IMR-90 (cell line): ENCODE measurements at regions not wholly inside any gene's neighbourhood (a gene's known extent, or its start where the extent isn't known, plus 50 kb on each side); places are given as distances from the start of the nearest gene placed in this dataset.

ENCODE experiments used
- ATAC-seq: fragments of 200-7000 bp; cut with Tn5 transposase; 2 replicates; pipeline ENCODE4 v1.9.1; 2020; ENCODE audit warnings: low read depth, mild to moderate bottlenecking, moderate library complexity
- BruUV-seq: library from RNA; stranded (reverse); fragments of 400-500 nt; replicated peaks from 2 replicates; lab custom pipeline; 2021; lab: Mats Ljungman, UMichigan
- CTCF ChIA-PET: fragments of 300-600 bp; formaldehyde crosslinking; extraction: SDS; loops from one replicate; lab custom pipeline; 2021; ENCODE audit warnings: antibody characterized with exemption; lab: Yijun Ruan, JAX
- POLR2A ChIA-PET: fragments of 300-600 bp; sonication (Branson Sonifier 250); formaldehyde crosslinking; loops from one replicate; lab custom pipeline; 2022; ENCODE audit warnings: antibody characterized with exemption; ENCODE audit not compliant: unreplicated experiment; lab: Charles Lee
- DNase-seq: peaks from one replicate; pipeline ENCODE4 v3.0.0; 2013
- H2AFZ ChIP-seq: replicated peaks from 2 replicates; pipeline ENCODE3; 2013; ENCODE audit warnings: low read length, mild to moderate bottlenecking; ENCODE audit not compliant: poor library complexity
- H2AK5ac ChIP-seq: 2 replicates; pipeline ENCODE4 v1.6.1; 2013; ENCODE audit warnings: low read depth, low read length, inconsistent platforms
- H2AK9ac ChIP-seq: replicated peaks from 2 replicates; pipeline ENCODE3; 2013; ENCODE audit warnings: mild to moderate bottlenecking, low read depth, low read length, moderate library complexity; ENCODE audit not compliant: poor library complexity
- H2BK120ac ChIP-seq: 2 replicates; pipeline ENCODE4 v1.6.1; 2013; ENCODE audit warnings: low read depth, low read length, inconsistent platforms
- H2BK15ac ChIP-seq: 3 replicates; pipeline ENCODE4 v1.6.1; 2013; ENCODE audit warnings: low read depth, low read length, inconsistent platforms
- H2BK20ac ChIP-seq: 2 replicates; pipeline ENCODE4 v1.6.1; 2013; ENCODE audit warnings: low read depth, mild to moderate bottlenecking, inconsistent platforms, low read length, moderate library complexity
- H2BK5ac ChIP-seq: 2 replicates; pipeline ENCODE4 v1.6.1; 2013; ENCODE audit warnings: mild to moderate bottlenecking, low read depth, low read length, inconsistent platforms; ENCODE audit not compliant: poor library complexity, severe bottlenecking
- H3K14ac ChIP-seq: replicated peaks from 2 replicates; pipeline ENCODE4 v1.6.1; 2013; ENCODE audit warnings: low read depth, low read length, inconsistent platforms
- H3K18ac ChIP-seq: 2 replicates; pipeline ENCODE4 v1.6.1; 2013; ENCODE audit warnings: low read depth, low read length, control low read depth
- H3K23ac ChIP-seq: 2 replicates; pipeline ENCODE4 v1.6.1; 2013; ENCODE audit warnings: low read depth, low read length, inconsistent platforms
- H3K27ac ChIP-seq: 2 replicates; pipeline ENCODE4 v1.5.1; 2013; ENCODE audit warnings: mild to moderate bottlenecking, control low read depth, low read length; ENCODE audit not compliant: insufficient read depth
- H3K27me3 ChIP-seq: 2 replicates; pipeline ENCODE4 v1.6.1; 2013; ENCODE audit warnings: low read length; ENCODE audit not compliant: control insufficient read depth, insufficient read depth
- H3K36me3 ChIP-seq: 2 replicates; pipeline ENCODE4 v1.6.1; 2013; ENCODE audit warnings: low read length, mixed read lengths; ENCODE audit not compliant: control insufficient read depth, insufficient read depth
- H3K4ac ChIP-seq: 2 replicates; pipeline ENCODE4 v1.6.1; 2013; ENCODE audit warnings: low read depth, low read length, inconsistent platforms
- H3K4me1 ChIP-seq: 2 replicates; pipeline ENCODE4 v1.6.1; 2013; ENCODE audit warnings: low read length, mixed read lengths; ENCODE audit not compliant: control insufficient read depth, insufficient read depth
- H3K4me2 ChIP-seq: 2 replicates; pipeline ENCODE4 v1.6.1; 2013; ENCODE audit warnings: low read depth, mild to moderate bottlenecking, control low read depth, low read length, moderate library complexity
- H3K4me3 ChIP-seq: 2 replicates; pipeline ENCODE4 v1.5.1; 2013; ENCODE audit warnings: low read depth, mild to moderate bottlenecking, control low read depth, low read length, moderate library complexity; ENCODE audit not compliant: insufficient read depth
- H3K56ac ChIP-seq: 2 replicates; pipeline ENCODE4 v1.6.1; 2013; ENCODE audit warnings: low read length, inconsistent platforms; ENCODE audit not compliant: insufficient read depth; ENCODE audit errors: extremely low read depth
- H3K79me1 ChIP-seq, 2 experiments: 2 replicates each; pipeline ENCODE4 v1.6.1; 2013; ENCODE audit warnings: low read length in 2 of 2, inconsistent platforms in 1 of 2, low read depth in 1 of 2
- H3K9ac ChIP-seq: 2 replicates; pipeline ENCODE4 v1.6.1; 2013; ENCODE audit warnings: low read depth, low read length, control low read depth
- H3K9me1 ChIP-seq: 2 replicates; pipeline ENCODE4 v1.6.1; 2013; ENCODE audit warnings: low read length, inconsistent platforms; ENCODE audit not compliant: insufficient read depth
- H3K9me3 ChIP-seq: 2 replicates; pipeline ENCODE4 v1.6.1; 2013; ENCODE audit warnings: low read length; ENCODE audit not compliant: control insufficient read depth, insufficient read depth
- H4K20me1 ChIP-seq: 2 replicates; pipeline ENCODE4 v1.6.1; 2013; ENCODE audit warnings: low read length, inconsistent platforms; ENCODE audit not compliant: insufficient read depth
- H4K5ac ChIP-seq: 2 replicates; pipeline ENCODE4 v1.6.1; 2013; ENCODE audit warnings: mild to moderate bottlenecking, low read depth, low read length, control low read depth
- H4K8ac ChIP-seq, 2 experiments: 2 replicates each; pipeline ENCODE4 v1.6.1; 2013; ENCODE audit warnings: low read depth in 2 of 2, low read length in 2 of 2, control low read depth in 1 of 2, inconsistent platforms in 1 of 2
- H4K91ac ChIP-seq: 2 replicates; pipeline ENCODE4 v1.6.1; 2013; ENCODE audit warnings: low read depth, low read length, inconsistent platforms; ENCODE audit not compliant: insufficient read depth
- CTCF ChIP-seq: conservative IDR thresholded peaks from 2 replicates; pipeline ENCODE4 v1.5.1; 2012; ENCODE audit warnings: mild to moderate bottlenecking, low read depth, low read length, improper control_type of control experiment
- MAZ ChIP-seq: IDR thresholded peaks from 2 replicates; pipeline ENCODE4 v1.6.1; 2012; ENCODE audit warnings: low read depth, mild to moderate bottlenecking, low read length, improper control_type of control experiment, moderate library complexity, borderline replicate concordance
- MXI1 ChIP-seq: IDR thresholded peaks from 2 replicates; pipeline ENCODE4 v1.6.1; 2012; ENCODE audit warnings: low read depth, mild to moderate bottlenecking, low read length, moderate library complexity, borderline replicate concordance
- RCOR1 ChIP-seq: IDR thresholded peaks from 2 replicates; pipeline ENCODE4 v1.6.1; 2012; ENCODE audit warnings: mild to moderate bottlenecking, low read length, improper control_type of control experiment; ENCODE audit not compliant: insufficient replicate concordance
- SMC3 ChIP-seq: fragments of 150-350 bp; IDR thresholded peaks from 2 replicates; pipeline ENCODE4 v1.6.1; 2016; ENCODE audit warnings: low read depth, mild to moderate bottlenecking, antibody characterized with exemption, low read length, moderate library complexity
- USF2 ChIP-seq: fragments of 150-350 bp; IDR thresholded peaks from 2 replicates; pipeline ENCODE4 v1.6.1; 2017; ENCODE audit warnings: mild to moderate bottlenecking, antibody characterized with exemption, low read length, low read depth
- WGBS, 2 experiments: methylation state at CpG; one replicate each; pipeline versions ENCODE4 v1.1.5 to v1.1.7; 2013; ENCODE audit warnings: missing lambda C conversion rate in 2 of 2; ENCODE audit not compliant: insufficient read length in 1 of 2; ENCODE audit errors: extremely low coverage in 2 of 2; 5-methylcytosine and 5-hydroxymethylcytosine counted together
- dilution Hi-C: fragments of 300-500 bp; cut with HindIII; formaldehyde crosslinking; loops from one replicate; pipeline ENCODE4 v1.14.3; 2018; ENCODE audit warnings: low sequenced_read_pairs; ENCODE audit not compliant: unreplicated experiment
- in situ Hi-C: fragments of 300-500 bp; cut with MboI; formaldehyde crosslinking; loops from 3 replicates; pipeline ENCODE4 v1.14.3; 2019; ENCODE audit warnings: low sequenced_read_pairs, inconsistent platforms, mixed read lengths
- intact Hi-C: fragments of 100-400 bp; cut with micrococcal nuclease; formaldehyde crosslinking; loops from 2 replicates; pipeline ENCODE4 v1.10.0; 2022

GRCh38 chr6:154937306-154938220 lies 57.6 kb upstream of the TIAM2 start:
- no peak overlapping the region for H3K4me3 ChIP-seq
- BruUV-seq: no TSS peak
- CTCF ChIA-PET: interaction anchor here (0.6 to 1.4 kb wide), 3 partner anchors 10 to 240 kb away, joined by 3 read pairs; no protein-coding TSS in a partner anchor
- H3K56ac ChIP-seq: peak overlapping the region; percentile 36; the same call in 1 of the 2 replicates
- TF ChIP-seq USF2 (peak; percentile 47; the same call in 1 of the 2 replicates), MAZ (no peak), RCOR1 (no peak), MXI1 (0 out of 2 replicates have a peak, but pooled peaks have one; percentile 49), SMC3 (no peak), CTCF (0 out of 2 replicates have a peak, but pooled peaks have one; percentile 1)
- H2AK5ac ChIP-seq: peak overlapping the region; percentile 89; the same call in 1 of the 2 replicates
- POLR2A ChIA-PET: no interaction called here
- peaks cover 8% of the 10 kb centered on the region for H3K9me1 ChIP-seq
- H2BK120ac ChIP-seq: peak overlapping the region; percentile 90
- ATAC-seq (peak; percentile 93), DNase-seq (peak; percentile 77)
- H2AK9ac ChIP-seq: peak overlapping the region; percentile 70
- H3K18ac ChIP-seq: peak overlapping the region; percentile 25
- peak overlapping the region; percentile 81 for H4K91ac ChIP-seq
- in situ Hi-C loops (no loop called here), intact Hi-C loops (loop anchor here (1.0 kb wide), 1 partner anchor 24 kb away; no protein-coding TSS in a partner anchor), dilution Hi-C loops (no loop called here)
- H3K14ac ChIP-seq: peak overlapping the region; percentile 84
- H3K27me3 ChIP-seq: no peaks in the 10 kb centered on the region
- H3K4me2 ChIP-seq: peak overlapping the region; percentile 23
- peak overlapping the region; percentile 88 for H3K4ac ChIP-seq
- H3K27ac ChIP-seq: peak overlapping the region; percentile 86; the same call in 1 of the 2 replicates
- no peaks in the 10 kb centered on the region for H4K20me1 ChIP-seq
- H2AFZ ChIP-seq: peak overlapping the region; percentile 85
- H2BK5ac ChIP-seq: peak overlapping the region; percentile 48
- peak overlapping the region; percentile 2; the same call in 1 of the 2 replicates for H4K5ac ChIP-seq
- WGBS, 2 experiments: 80% methylated on average over 4 of the region's 17 CpGs; no CpG with 5 or more reads in 1 of the 2 experiments
- H3K9me3 ChIP-seq: no peaks in the 10 kb centered on the region
- H3K23ac ChIP-seq: peak overlapping the region; percentile 77
- peak overlapping the region in 1 of 2 experiments; percentile 86; a peak in 2 of 4 replicates for H4K8ac ChIP-seq
- no peak overlapping the region; the same call in 2 of the 3 replicates for H2BK15ac ChIP-seq
- no peaks in the 10 kb centered on the region for H3K36me3 ChIP-seq
- peaks cover 18% of the 10 kb centered on the region for H3K4me1 ChIP-seq
- 0 out of 2 replicates have a peak overlapping the region, but pooled peaks have one; percentile 45 for H3K9ac ChIP-seq
- H2BK20ac ChIP-seq: peak overlapping the region; percentile 70; the same call in 1 of the 2 replicates
- H3K79me1 ChIP-seq: peaks cover 0 to 10% of the 10 kb centered on the region in 2 experiments; a peak in 1 of 4 replicates
